ENCODE measurements at regions not wholly inside any gene's neighbourhood (a gene's known extent, or its start where the extent isn't known, plus 50 kb on each side); places are given as distances from the start of the nearest gene placed in this dataset.
"Not testable (repeated sequence)": the region's sequence is repeated elsewhere in the genome, so short reads cannot be mapped to it uniquely, and the experiment has no call there.

DNA sequence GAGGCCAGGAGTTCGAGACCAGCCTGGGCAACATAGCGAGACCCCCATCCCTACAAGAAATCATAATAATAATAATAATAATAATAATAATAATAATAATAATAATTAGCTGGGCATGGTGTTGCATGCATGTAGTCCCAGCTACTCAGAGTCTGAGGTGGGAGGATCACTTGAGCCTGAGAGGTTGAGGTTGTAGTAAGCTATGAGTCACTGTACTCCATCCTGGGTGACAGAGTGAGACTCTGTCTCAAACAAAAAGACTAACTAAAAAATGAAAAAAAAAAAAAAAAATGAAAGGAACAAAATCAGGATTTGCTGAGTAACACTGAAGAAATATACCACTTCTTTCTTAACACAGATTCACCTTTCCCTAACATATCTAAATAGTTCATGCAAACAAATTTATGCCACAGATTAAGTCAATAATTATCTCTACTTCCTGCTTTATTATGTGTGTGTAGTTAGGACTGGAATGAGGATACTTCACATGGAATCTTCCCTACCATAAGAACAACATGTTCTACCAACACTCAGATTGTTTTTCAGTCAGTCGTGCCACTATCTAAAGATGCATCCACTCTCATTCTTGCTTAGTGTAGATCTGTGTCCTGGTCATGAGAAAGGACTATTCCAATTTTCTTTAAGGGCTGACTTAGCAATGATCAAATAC lies 928.7 kb downstream of the SLC4A3 start:
- CTCF ChIA-PET: no interaction called here

DNA sequence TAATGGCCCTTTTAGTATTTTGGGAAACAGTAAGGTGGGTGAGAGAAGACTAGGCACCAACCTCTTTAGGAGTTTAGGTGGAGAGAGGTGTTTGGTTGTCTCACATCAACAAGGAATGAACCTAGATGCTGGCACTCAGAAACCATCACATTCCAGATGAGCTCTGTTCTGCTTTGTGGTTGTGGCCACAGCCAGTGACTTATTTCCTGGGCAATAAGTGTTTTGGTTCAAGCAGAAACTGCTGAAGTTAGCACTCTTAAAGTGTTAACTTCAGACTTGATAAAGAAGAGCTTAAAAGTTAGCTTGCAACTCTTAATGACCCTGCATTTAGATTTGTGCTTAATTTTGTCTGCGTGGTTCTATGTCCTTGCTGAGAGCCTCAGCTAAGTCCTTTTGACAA lies 929.2 kb downstream of the SLC4A3 start:
- CTCF ChIA-PET: no interaction called here

More for the DNA sequence above, 928.7 kb downstream of the SLC4A3 start:
- POLR2A ChIA-PET: no interaction called here

DNA sequence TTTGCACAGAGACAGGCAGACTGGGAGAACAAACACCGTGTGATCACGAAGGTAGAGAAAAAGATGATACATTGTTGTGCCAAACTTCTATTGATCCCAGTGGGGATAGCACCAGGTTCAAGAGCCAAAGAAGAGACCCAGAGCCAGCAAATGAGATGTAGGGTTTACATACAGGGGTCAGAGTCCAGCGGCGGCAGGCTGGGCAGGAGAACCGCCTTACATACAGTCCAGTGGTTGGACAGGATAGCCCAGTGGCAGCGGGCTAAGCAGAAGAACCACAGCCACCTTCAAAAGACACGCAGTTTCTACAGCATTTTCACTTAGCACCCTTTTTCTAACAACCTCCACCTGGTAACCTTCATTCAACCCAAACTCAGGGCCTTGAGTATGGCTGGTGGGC lies 932.8 kb downstream of the SLC4A3 start:
- ChIA-PET CTCF (no interaction called here), POLR2A (no interaction called here)

More for the DNA sequence above, 929.2 kb downstream of the SLC4A3 start:
- POLR2A ChIA-PET: no interaction called here

DNA sequence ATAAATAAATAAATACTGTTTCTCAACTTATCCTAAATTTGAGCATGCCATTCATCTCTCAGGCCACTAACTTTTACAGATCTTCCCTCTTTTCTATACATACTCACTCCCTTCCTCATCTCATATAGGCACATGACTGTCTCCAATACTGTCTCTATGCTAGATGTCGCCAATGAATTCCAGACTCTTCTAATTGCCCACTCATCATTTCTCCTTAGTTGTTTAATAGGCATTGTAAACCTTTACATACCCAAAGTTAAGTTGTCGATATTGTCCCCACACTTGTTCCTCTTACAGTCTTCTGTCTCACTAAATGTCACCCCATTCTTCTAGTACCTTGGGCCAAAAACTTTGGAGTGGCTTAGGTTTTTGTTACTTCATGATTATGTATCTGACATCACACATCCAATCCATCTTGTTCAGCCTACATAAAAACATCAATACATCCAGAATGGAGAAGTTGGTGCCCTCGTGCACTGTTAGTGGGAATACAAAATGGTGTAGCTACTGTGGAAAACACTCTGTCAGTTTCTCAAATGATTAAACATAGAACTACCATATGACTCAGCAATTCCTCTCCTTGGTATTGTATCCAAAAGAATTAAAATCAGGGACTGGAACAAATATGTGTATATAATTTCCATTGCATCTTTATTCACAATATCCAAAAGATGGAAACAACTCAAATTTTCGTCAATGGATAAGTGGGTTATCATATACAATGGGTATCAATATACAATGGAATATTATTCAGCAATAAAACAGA lies 935.1 kb downstream of the SLC4A3 start:
- ChIA-PET POLR2A (no interaction called here), CTCF (no interaction called here)

GRCh38 chr2:220568296-220568695 lies 940.9 kb downstream of the SLC4A3 start:
- CTCF ChIA-PET: no interaction called here
- POLR2A ChIA-PET: no interaction called here

DNA sequence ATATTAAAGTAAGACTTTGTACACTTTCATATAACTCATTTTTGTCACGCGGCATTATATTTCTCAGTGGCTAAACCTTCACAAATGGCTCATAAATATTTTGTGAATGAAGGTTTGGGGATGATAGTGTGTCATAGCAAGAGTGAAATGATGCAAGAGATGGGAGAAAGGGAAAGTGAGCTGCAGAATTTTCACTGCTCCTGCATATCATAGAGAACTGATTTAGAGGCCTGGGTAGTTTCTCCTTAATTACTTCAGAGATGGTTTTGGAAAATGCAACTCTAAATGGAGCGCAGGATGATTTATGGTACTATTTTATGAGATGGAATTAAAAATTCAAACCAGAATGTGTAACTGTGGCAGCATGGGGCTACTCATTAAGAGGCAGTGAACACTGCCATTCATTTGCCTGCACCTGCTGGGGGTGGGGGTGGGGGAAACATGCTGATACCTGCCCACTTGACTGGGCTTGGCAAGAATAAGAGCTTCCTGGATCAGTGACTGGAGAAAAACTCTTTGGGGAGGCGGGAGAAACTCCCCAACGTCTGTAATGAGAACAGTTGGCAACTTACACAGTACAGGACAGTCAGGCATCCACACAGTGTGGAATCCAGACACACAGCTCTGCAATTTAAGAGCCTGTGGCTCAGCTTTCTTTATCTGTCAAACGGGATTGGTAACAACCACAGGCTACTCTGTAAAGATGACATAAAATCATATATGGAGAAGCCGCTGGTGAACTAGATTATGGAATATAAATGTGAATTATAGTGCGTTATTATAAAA lies 941.9 kb downstream of the SLC4A3 start:
- ChIA-PET CTCF (no interaction called here), POLR2A (no interaction called here)

DNA sequence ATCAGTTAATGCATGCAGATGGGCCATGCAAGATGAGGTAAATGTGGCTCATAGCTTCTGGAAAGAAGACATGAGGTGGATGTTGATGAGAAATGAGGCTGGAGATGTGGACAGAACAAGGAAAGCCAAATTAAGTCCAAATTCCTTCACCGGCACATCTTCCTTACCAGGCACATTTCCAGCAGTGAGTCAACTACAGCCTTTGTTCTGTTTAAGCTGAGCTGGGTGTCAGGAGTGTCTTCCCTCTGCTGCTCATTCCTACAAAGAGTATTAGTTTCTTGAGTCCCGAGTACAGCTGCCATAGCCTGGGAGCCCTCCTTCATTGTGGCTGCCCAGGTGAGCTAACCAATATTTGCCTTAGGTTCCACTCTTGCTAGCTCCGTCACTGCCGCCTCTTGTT lies 945.0 kb downstream of the SLC4A3 start:
- POLR2A ChIA-PET: no interaction called here
- CTCF ChIA-PET: no interaction called here

GRCh38 chr2:220574038-220574437 lies 946.6 kb downstream of the SLC4A3 start:
- CTCF ChIA-PET: no interaction called here
- POLR2A ChIA-PET: no interaction called here

GRCh38 chr2:220575963-220576362 lies 948.5 kb downstream of the SLC4A3 start:
- POLR2A ChIA-PET: no interaction called here
- CTCF ChIA-PET: no interaction called here

- ChIA-PET CTCF (no interaction called here), POLR2A (no interaction called here)
Observed at GRCh38 chr2:220579452-220579851, 952.0 kb downstream of the SLC4A3 start.

DNA sequence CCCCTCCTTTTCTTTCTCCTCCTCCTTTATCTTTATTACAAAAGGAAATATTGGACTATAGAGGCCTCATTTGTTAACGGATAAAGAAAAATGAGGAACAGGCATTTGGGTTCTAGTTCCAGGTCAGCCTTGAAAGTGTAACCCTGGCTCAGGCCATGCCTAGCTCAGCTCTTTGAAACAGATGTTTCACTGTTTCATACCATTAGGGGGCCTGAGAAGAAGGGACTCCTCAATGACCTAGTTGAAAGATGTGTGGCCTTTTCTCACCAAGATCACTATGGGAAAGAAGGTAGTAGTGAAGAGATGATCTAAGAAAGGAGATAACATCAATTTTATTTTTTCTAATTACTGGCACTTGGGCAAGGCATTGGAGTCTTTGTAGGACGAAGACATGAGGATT lies 952.7 kb downstream of the SLC4A3 start:
- CTCF ChIA-PET: no interaction called here
- POLR2A ChIA-PET: no interaction called here

DNA sequence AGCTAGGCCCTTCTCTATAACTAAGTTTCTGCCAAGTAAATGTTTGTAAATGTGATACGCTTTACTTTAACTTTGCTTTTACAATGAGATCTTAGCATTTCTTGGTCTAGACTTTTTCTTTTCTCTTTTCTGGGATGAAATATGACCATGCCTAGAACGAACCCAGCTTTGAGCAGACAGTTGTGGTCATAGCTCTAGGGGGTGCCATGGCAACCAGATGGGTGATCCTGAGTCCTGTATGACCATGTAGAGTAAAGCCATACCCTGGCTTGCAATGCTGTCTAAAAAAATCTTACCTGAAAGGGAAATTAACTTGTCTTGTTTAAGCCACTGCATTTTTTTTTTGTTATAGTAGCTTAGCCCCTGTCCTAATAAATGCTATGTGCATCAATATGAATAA lies 956.3 kb downstream of the SLC4A3 start:
- CTCF ChIA-PET: no interaction called here

DNA sequence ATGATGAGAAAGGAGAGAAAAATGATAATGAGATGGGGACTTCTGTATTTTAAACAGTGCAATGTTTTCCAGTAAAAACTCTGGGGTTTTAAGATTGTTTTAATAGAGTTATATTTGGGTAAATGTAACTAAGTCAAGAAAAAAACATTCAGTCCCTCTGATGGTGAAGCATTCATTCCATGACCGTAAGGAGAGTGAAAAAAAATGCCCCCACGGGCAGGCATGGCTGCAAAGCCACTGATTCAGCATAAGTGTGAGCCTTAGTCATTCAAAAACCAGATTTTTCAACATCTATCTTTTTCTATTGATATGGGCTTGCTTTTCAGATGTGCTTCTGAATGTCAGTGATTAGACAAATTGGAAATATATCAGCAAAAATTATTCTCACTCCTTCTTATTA lies 957.8 kb downstream of the SLC4A3 start:
- POLR2A ChIA-PET: no interaction called here
- CTCF ChIA-PET: no interaction called here

More for the DNA sequence above, 956.3 kb downstream of the SLC4A3 start:
- POLR2A ChIA-PET: no interaction called here

- CTCF ChIA-PET: interaction anchor here (0.6 kb wide), 1 partner anchor 166 kb away, joined by 4 read pairs; no protein-coding TSS in a partner anchor
- POLR2A ChIA-PET: no interaction called here
Observed at GRCh38 chr2:220586980-220587530, 959.6 kb downstream of the SLC4A3 start.

GRCh38 chr2:220588148-220588547 lies 960.7 kb downstream of the SLC4A3 start:
- POLR2A ChIA-PET: no interaction called here
- CTCF ChIA-PET: no interaction called here

DNA sequence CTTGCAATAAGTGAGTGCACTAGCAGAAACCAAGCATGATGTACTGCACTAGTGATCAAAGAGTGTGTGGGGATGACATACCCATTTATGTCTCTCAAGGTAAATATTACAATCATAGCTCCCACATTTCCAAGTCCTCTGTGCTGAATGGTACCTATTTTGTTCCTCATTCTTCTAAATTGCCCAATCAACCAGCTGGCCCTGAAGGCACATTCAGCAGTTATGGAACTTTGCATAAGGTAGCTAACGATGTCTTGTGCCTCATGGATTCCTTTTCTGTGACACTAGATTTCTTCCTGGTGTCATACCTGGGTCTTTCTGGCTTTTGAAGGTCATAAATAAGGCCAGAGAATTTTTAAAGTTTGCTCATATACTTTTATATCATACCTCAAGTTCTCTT lies 963.0 kb downstream of the SLC4A3 start:
- ChIA-PET CTCF (no interaction called here), POLR2A (no interaction called here)

- CTCF ChIA-PET: no interaction called here
- POLR2A ChIA-PET: no interaction called here
Observed at GRCh38 chr2:220593526-220593925, 966.1 kb downstream of the SLC4A3 start.

- CTCF ChIA-PET: no interaction called here
- POLR2A ChIA-PET: no interaction called here
Observed at GRCh38 chr2:220601674-220602073, 970.4 kb downstream of the EPHA4 start.

GRCh38 chr2:220613004-220613403 lies 959.1 kb downstream of the EPHA4 start:
- POLR2A ChIA-PET, CTCF ChIA-PET: not testable (repeated sequence)

DNA sequence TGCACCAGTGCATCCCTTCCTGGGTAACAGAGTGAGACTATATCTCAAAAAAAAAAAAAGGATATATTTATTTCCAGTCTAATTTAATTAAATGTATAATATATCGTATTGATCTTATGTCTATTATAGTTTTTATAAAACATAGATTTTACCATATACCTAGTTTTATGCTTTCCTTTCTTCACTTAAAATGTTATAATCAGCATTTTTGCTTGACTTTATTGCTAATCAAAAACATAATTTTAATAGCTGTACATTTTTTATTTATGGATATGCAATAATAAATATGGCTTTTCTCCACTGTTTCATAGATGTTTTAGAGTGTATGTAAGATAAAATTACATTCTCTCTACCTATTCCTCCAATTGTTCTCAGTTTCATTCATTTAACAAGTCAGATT lies 958.0 kb downstream of the EPHA4 start:
- ChIA-PET POLR2A (interaction anchor here (0.6 kb wide), 1 partner anchor 605 kb away, joined by 3 read pairs; no protein-coding TSS in a partner anchor), CTCF (no interaction called here)
